ENCODE measurements at regions not wholly inside any gene's neighbourhood (a gene's known extent, or its start where the extent isn't known, plus 50 kb on each side); places are given as distances from the start of the nearest gene placed in this dataset.

DNA sequence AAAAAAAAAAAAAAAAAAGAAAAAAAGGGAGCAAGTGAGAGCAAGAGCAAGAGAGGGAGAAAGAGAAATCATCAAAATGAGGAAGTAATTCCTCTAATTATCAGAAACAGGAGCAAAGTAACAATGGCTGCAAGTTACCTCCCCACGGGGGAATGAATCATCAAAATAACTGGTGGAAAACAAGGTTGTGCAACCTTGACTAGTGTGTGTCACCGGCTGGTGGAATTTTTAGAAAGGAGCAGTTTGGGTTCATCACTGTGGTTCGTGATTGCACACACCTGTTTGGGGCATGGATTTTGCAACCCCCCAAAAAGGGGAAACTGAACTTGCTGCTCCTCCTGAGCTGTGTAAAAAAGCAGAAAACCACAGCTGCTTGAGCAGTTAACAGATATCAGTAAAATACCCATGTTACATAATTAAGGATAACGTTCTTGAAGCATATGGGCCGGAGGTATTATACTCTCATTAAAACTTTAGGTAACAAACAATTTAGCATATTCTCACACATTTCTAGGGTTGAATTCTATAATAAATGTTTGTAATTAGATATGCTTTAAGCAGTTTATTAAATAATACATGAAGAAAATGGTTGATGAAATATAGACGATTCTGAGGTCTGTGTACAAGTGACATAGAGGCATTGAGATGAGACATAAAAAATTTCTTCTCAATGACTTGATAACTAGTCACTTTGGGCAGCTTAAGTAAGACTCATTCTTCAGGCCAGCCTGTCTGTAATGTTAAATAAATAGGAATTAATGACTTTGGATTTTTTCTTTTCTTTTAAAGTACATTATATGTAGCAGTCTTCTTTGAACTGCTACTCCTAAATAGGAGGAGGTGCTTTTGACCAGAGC lies 184.2 kb upstream of the ZEB2 start:
- TF ChIP-seq, protein P1, sequence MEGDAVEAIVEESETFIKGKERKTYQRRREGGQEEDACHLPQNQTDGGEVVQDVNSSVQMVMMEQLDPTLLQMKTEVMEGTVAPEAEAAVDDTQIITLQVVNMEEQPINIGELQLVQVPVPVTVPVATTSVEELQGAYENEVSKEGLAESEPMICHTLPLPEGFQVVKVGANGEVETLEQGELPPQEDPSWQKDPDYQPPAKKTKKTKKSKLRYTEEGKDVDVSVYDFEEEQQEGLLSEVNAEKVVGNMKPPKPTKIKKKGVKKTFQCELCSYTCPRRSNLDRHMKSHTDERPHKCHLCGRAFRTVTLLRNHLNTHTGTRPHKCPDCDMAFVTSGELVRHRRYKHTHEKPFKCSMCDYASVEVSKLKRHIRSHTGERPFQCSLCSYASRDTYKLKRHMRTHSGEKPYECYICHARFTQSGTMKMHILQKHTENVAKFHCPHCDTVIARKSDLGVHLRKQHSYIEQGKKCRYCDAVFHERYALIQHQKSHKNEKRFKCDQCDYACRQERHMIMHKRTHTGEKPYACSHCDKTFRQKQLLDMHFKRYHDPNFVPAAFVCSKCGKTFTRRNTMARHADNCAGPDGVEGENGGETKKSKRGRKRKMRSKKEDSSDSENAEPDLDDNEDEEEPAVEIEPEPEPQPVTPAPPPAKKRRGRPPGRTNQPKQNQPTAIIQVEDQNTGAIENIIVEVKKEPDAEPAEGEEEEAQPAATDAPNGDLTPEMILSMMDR (IDR thresholded peaks at IDR 0.05), result no peak
- no peak for TF ChIP-seq POLR2A (IDR thresholded peaks at IDR 0.05)
- TF ChIP-seq EP300 (IDR thresholded peaks at IDR 0.05), result no peak
